GM12872 (cell line): ENCODE measurements at regions not wholly inside any gene's neighbourhood (a gene's known extent, or its start where the extent isn't known, plus 50 kb on each side); places are given as distances from the start of the nearest gene placed in this dataset.

Source experiments
- CTCF ChIP-seq: IDR thresholded peaks from 3 replicates; pipeline ENCODE4 v1.5.1; 2011; ENCODE audit warnings: low read depth, mild to moderate bottlenecking, low read length, moderate library complexity; ENCODE audit not compliant: insufficient read depth

DNA sequence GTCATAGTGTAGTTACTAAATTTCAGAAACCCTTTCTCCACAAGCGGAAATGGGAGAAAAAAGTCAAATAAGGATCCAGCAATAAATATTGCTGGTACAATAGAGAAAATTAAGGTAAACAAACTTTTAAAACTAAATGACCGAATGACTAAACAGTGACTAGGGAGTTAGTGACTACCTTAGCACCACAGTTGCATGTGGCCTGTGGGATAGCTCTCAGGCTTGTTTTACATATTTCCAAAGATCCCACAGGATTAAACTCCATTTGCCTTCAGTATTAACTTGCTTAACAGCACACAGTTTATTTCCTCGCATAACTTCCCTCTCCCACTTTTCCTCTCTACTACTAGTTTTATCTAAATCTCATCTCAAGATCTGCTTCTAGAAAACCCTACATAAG, 824.3 kb upstream of the KLHL1 start:
- TF ChIP-seq CTCF = no peak

DNA sequence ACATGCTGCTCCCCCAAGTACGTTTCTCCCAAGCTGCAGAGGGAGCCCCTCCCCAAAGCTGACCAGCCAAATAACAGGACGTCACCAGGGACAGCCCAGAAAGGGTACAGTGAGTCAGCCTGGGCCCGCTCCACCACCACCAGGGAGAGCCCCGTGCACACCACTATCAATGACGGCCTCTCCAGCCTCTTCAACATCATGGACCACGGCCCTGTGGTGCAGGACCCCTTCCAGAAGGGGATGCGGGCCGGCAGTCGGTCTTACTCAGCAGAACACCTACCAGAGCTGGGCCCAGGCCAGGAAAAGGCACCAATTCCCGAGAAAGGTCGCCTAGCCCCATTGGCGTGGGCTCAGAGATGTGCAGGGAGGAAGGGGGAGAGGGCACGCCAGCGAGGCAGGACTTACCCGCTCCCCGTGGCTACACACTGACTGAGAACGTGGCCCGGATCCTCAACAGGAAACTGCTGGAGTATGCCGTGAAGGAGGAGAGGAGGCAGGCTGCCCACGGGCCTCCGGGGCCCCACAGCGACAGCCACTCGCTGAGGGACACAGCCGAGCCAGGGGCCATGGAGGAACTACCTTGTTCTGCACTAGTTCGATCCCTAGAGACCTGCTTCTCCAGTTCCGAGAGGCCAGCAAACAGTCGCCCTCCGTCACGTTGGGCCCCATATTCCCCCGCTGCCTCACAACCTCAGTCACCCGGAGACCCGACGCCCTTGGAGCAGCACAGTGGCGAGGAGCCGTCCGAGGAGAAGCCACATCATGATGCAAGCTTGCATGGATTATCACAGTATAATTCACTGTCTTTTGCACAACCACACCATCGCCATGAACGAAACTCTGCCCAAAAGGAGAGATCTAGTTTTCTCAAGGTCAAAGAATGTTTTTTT, 815.9 kb upstream of the KLHL1 start:
- TF ChIP-seq CTCF = no peak

DNA sequence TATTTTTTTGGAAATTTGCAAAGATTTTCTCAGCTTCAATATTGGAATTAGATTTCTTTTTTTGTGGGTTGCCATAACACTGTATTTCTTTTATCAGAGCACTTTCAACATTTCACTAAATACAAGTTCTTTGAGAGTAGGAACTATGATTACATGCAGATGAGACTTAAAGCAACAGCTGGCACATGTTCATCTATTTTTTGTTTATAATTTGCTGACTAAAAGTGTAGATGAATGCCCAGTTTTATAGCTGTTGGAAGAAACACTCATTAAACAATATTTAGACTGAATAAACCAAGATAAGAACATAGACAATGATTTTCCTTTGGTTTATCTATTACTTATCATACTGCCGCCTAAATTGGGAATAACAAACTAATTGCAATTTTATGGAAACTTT, 803.0 kb upstream of the KLHL1 start:
- no peak for TF ChIP-seq CTCF

- no peak for TF ChIP-seq CTCF
Measured at GRCh38 chr13:70908795-70909194, 800.5 kb upstream of the KLHL1 start.

DNA sequence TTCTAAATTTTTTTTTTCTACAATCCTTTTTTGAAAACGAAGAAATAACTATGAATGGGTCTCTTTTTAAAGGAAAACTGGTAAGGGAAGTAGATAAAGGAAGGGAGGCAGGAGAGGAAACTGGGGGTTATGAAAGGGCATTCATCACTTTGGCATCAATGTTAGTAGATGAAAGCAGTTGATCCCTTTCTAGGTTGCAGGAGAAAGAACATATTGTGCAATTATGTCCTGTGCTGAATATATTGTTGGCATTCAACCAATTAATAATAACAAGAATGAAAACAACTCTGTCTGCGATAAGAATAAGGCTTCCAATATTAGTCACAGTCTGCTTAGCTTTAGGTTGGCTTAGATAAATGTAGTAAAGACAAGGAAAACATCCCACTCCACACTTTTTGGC, 796.8 kb upstream of the KLHL1 start:
- no peak for TF ChIP-seq CTCF

DNA sequence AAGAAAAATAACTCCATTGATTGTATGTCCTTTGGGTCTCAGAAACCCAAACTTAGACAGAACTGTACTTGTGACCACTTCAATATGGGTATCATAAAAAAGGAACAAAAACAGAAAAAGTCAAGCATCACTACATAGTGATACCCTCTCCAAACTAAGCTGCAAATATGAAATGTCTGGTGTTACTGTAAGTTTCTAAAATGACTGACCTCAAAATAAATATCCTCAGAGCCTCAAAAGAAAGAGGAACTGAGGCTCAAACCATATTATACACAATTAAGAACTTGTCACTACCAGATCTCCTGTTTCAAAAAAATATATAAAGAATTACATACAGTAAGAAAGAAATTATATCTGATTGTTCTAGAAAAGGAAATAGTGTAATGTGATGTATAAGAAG, 787.9 kb upstream of the KLHL1 start:
- TF ChIP-seq CTCF = no peak

GRCh38 chr13:70895599-70895998, 787.3 kb upstream of the KLHL1 start:
- no peak for TF ChIP-seq CTCF
